Hepatocyte (in vitro differentiated cells): ENCODE measurements at regions not wholly inside any gene's neighbourhood (a gene's known extent, or its start where the extent isn't known, plus 50 kb on each side); places are given as distances from the start of the nearest gene placed in this dataset.

ENCODE experiments used
- DNase-seq: peaks from one replicate; pipeline ENCODE4 v3.0.0-alpha.2; 2016; ENCODE audit warnings: low spot score
- H2AFZ ChIP-seq: fragments of 200-600 bp; sonication (generic); 2 replicates; pipeline ENCODE4 v1.6.0; 2016; ENCODE audit warnings: antibody characterized with exemption, mild to moderate bottlenecking
- H3K27ac ChIP-seq: fragments of 200-600 bp; sonication (generic); 2 replicates; pipeline ENCODE4 v1.5.1; 2016; ENCODE audit warnings: mild to moderate bottlenecking
- H3K27me3 ChIP-seq: fragments of 200-600 bp; sonication (generic); 2 replicates; pipeline ENCODE4 v1.6.1; 2016
- H3K36me3 ChIP-seq: fragments of 200-600 bp; sonication (generic); replicated peaks from 2 replicates; pipeline ENCODE4 v1.5.1; 2016; ENCODE audit warnings: low read depth; ENCODE audit not compliant: insufficient read depth
- H3K4me1 ChIP-seq: fragments of 200-600 bp; sonication (generic); 2 replicates; pipeline ENCODE4 v1.5.1; 2016; ENCODE audit warnings: mild to moderate bottlenecking, moderate library complexity; ENCODE audit not compliant: insufficient read depth
- H3K4me2 ChIP-seq: fragments of 200-600 bp; sonication (generic); 2 replicates; pipeline ENCODE4 v1.6.0; 2016
- H3K4me3 ChIP-seq: fragments of 200-600 bp; sonication (generic); 2 replicates; pipeline ENCODE4 v1.5.1; 2016; ENCODE audit warnings: mild to moderate bottlenecking
- H3K79me2 ChIP-seq: fragments of 200-600 bp; sonication (generic); 2 replicates; pipeline ENCODE4 v1.6.0; 2017; ENCODE audit warnings: mild to moderate bottlenecking
- H3K9me2 ChIP-seq: fragments of 200-600 bp; sonication (generic); replicated peaks from 2 replicates; pipeline ENCODE4 v1.6.0; 2017; ENCODE audit warnings: mild to moderate bottlenecking; ENCODE audit not compliant: insufficient read depth
- H3K9me3 ChIP-seq: fragments of 200-600 bp; sonication (generic); 2 replicates; pipeline ENCODE4 v1.5.1; 2016; ENCODE audit warnings: low read depth, mild to moderate bottlenecking
- H4K20me1 ChIP-seq: fragments of 200-600 bp; sonication (generic); 2 replicates; pipeline ENCODE4 v1.6.0; 2016; ENCODE audit warnings: mild to moderate bottlenecking; ENCODE audit not compliant: insufficient read depth, poor library complexity, severe bottlenecking
- CTCF ChIP-seq: fragments of 200-600 bp; sonication (generic); IDR thresholded peaks from 2 replicates; pipeline ENCODE4 v1.5.1; 2016; ENCODE audit warnings: antibody characterized with exemption, mild to moderate bottlenecking; ENCODE audit not compliant: poor library complexity
- EZH2 ChIP-seq: fragments of 200-600 bp; sonication (generic); IDR thresholded peaks from 2 replicates; pipeline ENCODE4 v1.6.1; 2016; ENCODE audit warnings: antibody characterized with exemption, mild to moderate bottlenecking, borderline replicate concordance
- EZH2phosphoT487 ChIP-seq: fragments of 200-600 bp; sonication (generic); IDR thresholded peaks from one replicate; pipeline ENCODE4 v1.6.1; 2018; ENCODE audit warnings: antibody characterized with exemption, mild to moderate bottlenecking, low read depth, moderate library complexity; ENCODE audit not compliant: unreplicated experiment, severe bottlenecking
- WGBS: methylation state at CpG from one replicate; pipeline ENCODE4 v1.1.6; 2016; ENCODE audit warnings: low lambda C conversion rate; ENCODE audit errors: missing lambda C conversion rate; 5-methylcytosine and 5-hydroxymethylcytosine counted together

GRCh38 chr7:86013662-86014061, 630.0 kb upstream of the GRM3 start:
- Histone ChIP-seq H2AFZ (no peak overlapping the region), H4K20me1 (no peaks in the 10 kb centered on the region), H3K27ac (no peak overlapping the region), H3K4me3 (no peak overlapping the region), H3K9me3 (no peaks in the 10 kb centered on the region), H3K36me3 (no peaks in the 10 kb centered on the region), H3K4me2 (no peak overlapping the region), H3K27me3 (no peaks in the 10 kb centered on the region), H3K4me1 (no peaks in the 10 kb centered on the region), H3K79me2 (no peaks in the 10 kb centered on the region), H3K9me2 (no peaks in the 10 kb centered on the region)
- TF ChIP-seq EZH2phosphoT487 (no peak), EZH2 (no peak), CTCF (no peak)
- DNase-seq: no peak

- H2AFZ ChIP-seq: no peak overlapping the region
- H3K4me3 ChIP-seq: no peak overlapping the region
- no peaks in the 10 kb centered on the region for H3K9me3 ChIP-seq
- H3K4me2 ChIP-seq: no peak overlapping the region
- no peak for TF ChIP-seq CTCF
- TF ChIP-seq EZH2: no peak
- TF ChIP-seq EZH2phosphoT487: no peak
- no peaks in the 10 kb centered on the region for H3K4me1 ChIP-seq
- H3K9me2 ChIP-seq: no peaks in the 10 kb centered on the region
- H3K36me3 ChIP-seq: no peaks in the 10 kb centered on the region
- H3K79me2 ChIP-seq: no peaks in the 10 kb centered on the region
- DNase-seq: no peak
- H4K20me1 ChIP-seq: no peaks in the 10 kb centered on the region
- H3K27ac ChIP-seq: no peak overlapping the region
- H3K27me3 ChIP-seq: no peaks in the 10 kb centered on the region
Measured at GRCh38 chr7:86012971-86013370, 630.7 kb upstream of the GRM3 start.

GRCh38 chr7:86008898-86009297, 634.8 kb upstream of the GRM3 start:
- Histone ChIP-seq H3K9me2 (no peaks in the 10 kb centered on the region), H3K27ac (no peak overlapping the region), H3K36me3 (no peaks in the 10 kb centered on the region), H3K79me2 (no peaks in the 10 kb centered on the region), H3K4me1 (no peaks in the 10 kb centered on the region), H3K9me3 (no peaks in the 10 kb centered on the region), H3K4me2 (no peak overlapping the region), H3K27me3 (no peaks in the 10 kb centered on the region), H3K4me3 (no peak overlapping the region), H4K20me1 (no peaks in the 10 kb centered on the region), H2AFZ (no peak overlapping the region)
- WGBS: 71% methylated on average over 3 of the region's 3 CpGs
- no peak for DNase-seq
- TF ChIP-seq CTCF (no peak), EZH2phosphoT487 (no peak), EZH2 (no peak)

- Histone ChIP-seq H3K4me1 (no peaks in the 10 kb centered on the region), H2AFZ (no peak overlapping the region), H3K27ac (no peak overlapping the region), H3K36me3 (no peaks in the 10 kb centered on the region), H3K79me2 (no peaks in the 10 kb centered on the region), H3K4me2 (no peak overlapping the region), H4K20me1 (no peaks in the 10 kb centered on the region), H3K9me3 (no peaks in the 10 kb centered on the region), H3K9me2 (no peaks in the 10 kb centered on the region), H3K4me3 (no peak overlapping the region), H3K27me3 (no peaks in the 10 kb centered on the region)
- TF ChIP-seq EZH2phosphoT487: no peak
- TF ChIP-seq EZH2: no peak
- no peak for TF ChIP-seq CTCF
- no peak for DNase-seq
- 94% methylated on average over 2 of the region's 2 CpGs for WGBS
Measured at GRCh38 chr7:86006909-86007308, 636.8 kb upstream of the GRM3 start.
